Body of pancreas (tissue), 4 donors: ENCODE measurements at regions not wholly inside any gene's neighbourhood (a gene's known extent, or its start where the extent isn't known, plus 50 kb on each side); places are given as distances from the start of the nearest gene placed in this dataset.

Experiments used
- POLR2A ChIP-seq, 3 donors: fragments of 450-650 bp; IDR thresholded peaks; one replicate each; pipeline ENCODE4 v1.6.1; 2016; ENCODE audit warnings: antibody characterized with exemption in 3 of 3, mild to moderate bottlenecking in 2 of 3
- TF ChIP-seq, protein P1 (sequence below), 7 experiments: fragments of 450-650 bp in 4 of 7; fragments of 200-600 bp in 3 of 7; sonication (generic) in 3 of 7; IDR thresholded peaks; one replicate each; pipeline ENCODE4 v1.5.1; 2016 to 2019; ENCODE audit warnings: antibody characterized with exemption in 7 of 7

DNA sequence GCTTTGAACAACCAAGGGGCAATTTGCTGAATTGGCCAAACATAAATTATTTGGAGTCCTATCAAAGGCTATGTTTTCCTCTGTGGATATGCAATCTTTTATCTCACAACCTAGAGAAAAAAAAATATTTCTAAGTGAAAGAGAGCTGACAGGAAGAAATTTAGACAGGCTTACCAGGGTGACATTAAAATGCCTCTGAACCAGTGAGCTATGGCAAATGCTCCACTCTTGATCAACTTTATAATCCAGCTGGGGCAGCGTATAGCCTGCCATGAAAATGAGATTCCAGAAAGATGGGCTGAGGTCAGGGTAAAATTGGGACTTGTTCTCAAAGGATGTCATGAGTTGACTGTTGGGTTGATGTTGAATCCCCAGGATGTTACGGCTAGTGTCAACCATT lies 399.3 kb upstream of the TRPC7 start:
- TF ChIP-seq, protein P1, sequence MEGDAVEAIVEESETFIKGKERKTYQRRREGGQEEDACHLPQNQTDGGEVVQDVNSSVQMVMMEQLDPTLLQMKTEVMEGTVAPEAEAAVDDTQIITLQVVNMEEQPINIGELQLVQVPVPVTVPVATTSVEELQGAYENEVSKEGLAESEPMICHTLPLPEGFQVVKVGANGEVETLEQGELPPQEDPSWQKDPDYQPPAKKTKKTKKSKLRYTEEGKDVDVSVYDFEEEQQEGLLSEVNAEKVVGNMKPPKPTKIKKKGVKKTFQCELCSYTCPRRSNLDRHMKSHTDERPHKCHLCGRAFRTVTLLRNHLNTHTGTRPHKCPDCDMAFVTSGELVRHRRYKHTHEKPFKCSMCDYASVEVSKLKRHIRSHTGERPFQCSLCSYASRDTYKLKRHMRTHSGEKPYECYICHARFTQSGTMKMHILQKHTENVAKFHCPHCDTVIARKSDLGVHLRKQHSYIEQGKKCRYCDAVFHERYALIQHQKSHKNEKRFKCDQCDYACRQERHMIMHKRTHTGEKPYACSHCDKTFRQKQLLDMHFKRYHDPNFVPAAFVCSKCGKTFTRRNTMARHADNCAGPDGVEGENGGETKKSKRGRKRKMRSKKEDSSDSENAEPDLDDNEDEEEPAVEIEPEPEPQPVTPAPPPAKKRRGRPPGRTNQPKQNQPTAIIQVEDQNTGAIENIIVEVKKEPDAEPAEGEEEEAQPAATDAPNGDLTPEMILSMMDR (IDR thresholded peaks at IDR 0.05), result no peak
- TF ChIP-seq POLR2A (IDR thresholded peaks at IDR 0.05), result no peak
